ENCODE measurements at regions not wholly inside any gene's neighbourhood (a gene's known extent, or its start where the extent isn't known, plus 50 kb on each side); places are given as distances from the start of the nearest gene placed in this dataset.
"Not testable (repeated sequence)": the region's sequence is repeated elsewhere in the genome, so short reads cannot be mapped to it uniquely, and the experiment has no call there.

GRCh38 chr5:163352531-163352930 is 84.9 kb upstream of the CCNG1 start:
- Histone ChIP-seq H3K4me2 (ENCODE audit: low read depth, low read length) (no peak overlapping the region), H2BK5ac (ENCODE audit: low read depth, low read length, poor library complexity, severe bottlenecking) (no peak overlapping the region), H3K23ac (ENCODE audit: low read depth, low read length) (no peak overlapping the region), H2BK120ac (ENCODE audit: low read depth, low read length) (no peak overlapping the region), H3K56ac (ENCODE audit: extremely low read depth, insufficient read depth, low read length) (no peak overlapping the region), H3K79me1 (ENCODE audit: low read depth in 1 of 2, low read length in 2 of 2) (no peaks in the 10 kb centered on the region), H3K36me3 (ENCODE audit: control insufficient read depth, insufficient read depth, low read length) (no peaks in the 10 kb centered on the region), H3K4me1 (ENCODE audit: control insufficient read depth, insufficient read depth, low read length) (no peaks in the 10 kb centered on the region), H4K8ac (ENCODE audit: low read depth in 2 of 2, low read length in 2 of 2) (no peak overlapping the region), H3K9me3 (ENCODE audit: control insufficient read depth, insufficient read depth, low read length) (no peaks in the 10 kb centered on the region), H4K5ac (ENCODE audit: low read depth, low read length) (no peak overlapping the region), H3K9me1 (ENCODE audit: insufficient read depth, low read length) (no peaks in the 10 kb centered on the region), H3K18ac (ENCODE audit: low read depth, low read length) (no peak overlapping the region), H2AK9ac (replicated peaks; ENCODE audit: low read depth, low read length, poor library complexity) (no peak overlapping the region), H4K20me1 (ENCODE audit: insufficient read depth, low read length) (no peaks in the 10 kb centered on the region), H3K27ac (ENCODE audit: insufficient read depth, low read length) (no peak overlapping the region), H2BK20ac (ENCODE audit: low read depth, low read length) (no peak overlapping the region), H4K91ac (ENCODE audit: insufficient read depth, low read depth, low read length) (no peak overlapping the region), H3K9ac (ENCODE audit: low read depth, low read length) (no peak overlapping the region), H2AK5ac (ENCODE audit: low read depth, low read length) (no peak overlapping the region), H2AFZ (replicated peaks; ENCODE audit: low read length, poor library complexity) (no peak overlapping the region), H3K14ac (replicated peaks; ENCODE audit: low read depth, low read length) (no peak overlapping the region), H3K27me3 (ENCODE audit: control insufficient read depth, insufficient read depth, low read length) (no peaks in the 10 kb centered on the region), H3K4me3 (ENCODE audit: insufficient read depth, low read depth, low read length) (no peak overlapping the region), H3K4ac (ENCODE audit: low read depth, low read length) (no peak overlapping the region), H2BK15ac (ENCODE audit: low read depth, low read length) (no peak overlapping the region)
- dilution Hi-C loops (cut with HindIII; ENCODE audit: low sequenced_read_pairs, unreplicated experiment) = no loop called here
- intact Hi-C loops (cut with micrococcal nuclease) = no loop called here
- DNase-seq (no peak), ATAC-seq (ENCODE audit: low read depth) (no peak)
- TF ChIP-seq ELK1 (IDR thresholded peaks at IDR 0.05; ENCODE audit: borderline replicate concordance, low read depth, low read length) = no peak
- no peak for TF ChIP-seq MAZ (IDR thresholded peaks at IDR 0.05; ENCODE audit: borderline replicate concordance, low read depth, low read length)
- ChIA-PET CTCF (no interaction called here), POLR2A (ENCODE audit: unreplicated experiment) (no interaction called here)
- WGBS, 2 experiments (ENCODE audit: extremely low coverage in 2 of 2, insufficient read length in 1 of 2) = no CpG with 5 or more reads among the region's 1 CpG
- no TSS peak for BruUV-seq (replicated peaks)
- in situ Hi-C loops (cut with MboI; ENCODE audit: low sequenced_read_pairs) = no loop called here

GRCh38 chr5:163355811-163356210 is 81.6 kb upstream of the CCNG1 start:
- H3K18ac ChIP-seq (ENCODE audit: low read depth, low read length); H2BK120ac ChIP-seq (ENCODE audit: low read depth, low read length); H3K27me3 ChIP-seq (ENCODE audit: control insufficient read depth, insufficient read depth, low read length); POLR2A ChIA-PET (ENCODE audit: unreplicated experiment); BruUV-seq (replicated peaks); H2BK15ac ChIP-seq (ENCODE audit: low read depth, low read length); H3K79me1 ChIP-seq (ENCODE audit: low read depth in 1 of 2, low read length in 2 of 2); H2AK9ac ChIP-seq (replicated peaks; ENCODE audit: low read depth, low read length, poor library complexity); H3K14ac ChIP-seq (replicated peaks; ENCODE audit: low read depth, low read length); H2BK20ac ChIP-seq (ENCODE audit: low read depth, low read length); dilution Hi-C loops (cut with HindIII; ENCODE audit: low sequenced_read_pairs, unreplicated experiment); H3K27ac ChIP-seq (ENCODE audit: insufficient read depth, low read length); H3K4me1 ChIP-seq (ENCODE audit: control insufficient read depth, insufficient read depth, low read length); H2AK5ac ChIP-seq (ENCODE audit: low read depth, low read length); H4K8ac ChIP-seq (ENCODE audit: low read depth in 2 of 2, low read length in 2 of 2); H3K4ac ChIP-seq (ENCODE audit: low read depth, low read length); H4K91ac ChIP-seq (ENCODE audit: insufficient read depth, low read depth, low read length); H3K4me2 ChIP-seq (ENCODE audit: low read depth, low read length); DNase-seq; in situ Hi-C loops (cut with MboI; ENCODE audit: low sequenced_read_pairs); H3K9me1 ChIP-seq (ENCODE audit: insufficient read depth, low read length); H4K20me1 ChIP-seq (ENCODE audit: insufficient read depth, low read length); intact Hi-C loops (cut with micrococcal nuclease); H4K5ac ChIP-seq (ENCODE audit: low read depth, low read length); H2AFZ ChIP-seq (replicated peaks; ENCODE audit: low read length, poor library complexity); H2BK5ac ChIP-seq (ENCODE audit: low read depth, low read length, poor library complexity, severe bottlenecking); H3K56ac ChIP-seq (ENCODE audit: extremely low read depth, insufficient read depth, low read length); ATAC-seq (ENCODE audit: low read depth); H3K23ac ChIP-seq (ENCODE audit: low read depth, low read length); CTCF ChIA-PET; H3K9ac ChIP-seq (ENCODE audit: low read depth, low read length); H3K4me3 ChIP-seq (ENCODE audit: insufficient read depth, low read depth, low read length); H3K9me3 ChIP-seq (ENCODE audit: control insufficient read depth, insufficient read depth, low read length); H3K36me3 ChIP-seq (ENCODE audit: control insufficient read depth, insufficient read depth, low read length): not testable (repeated sequence)
- 86% methylated on average over 7 of the region's 21 CpGs; no CpG with 5 or more reads in 1 of the 2 experiments for WGBS, 2 experiments (ENCODE audit: extremely low coverage in 2 of 2, insufficient read length in 1 of 2)

Measured in IMR-90 (cell line).